GM12872 (cell line): ENCODE measurements at regions not wholly inside any gene's neighbourhood (a gene's known extent, or its start where the extent isn't known, plus 50 kb on each side); places are given as distances from the start of the nearest gene placed in this dataset.

Experiments
- CTCF ChIP-seq: IDR thresholded peaks from 3 replicates; pipeline ENCODE4 v1.5.1; 2011; ENCODE audit warnings: low read depth, mild to moderate bottlenecking, low read length, moderate library complexity; ENCODE audit not compliant: insufficient read depth

DNA sequence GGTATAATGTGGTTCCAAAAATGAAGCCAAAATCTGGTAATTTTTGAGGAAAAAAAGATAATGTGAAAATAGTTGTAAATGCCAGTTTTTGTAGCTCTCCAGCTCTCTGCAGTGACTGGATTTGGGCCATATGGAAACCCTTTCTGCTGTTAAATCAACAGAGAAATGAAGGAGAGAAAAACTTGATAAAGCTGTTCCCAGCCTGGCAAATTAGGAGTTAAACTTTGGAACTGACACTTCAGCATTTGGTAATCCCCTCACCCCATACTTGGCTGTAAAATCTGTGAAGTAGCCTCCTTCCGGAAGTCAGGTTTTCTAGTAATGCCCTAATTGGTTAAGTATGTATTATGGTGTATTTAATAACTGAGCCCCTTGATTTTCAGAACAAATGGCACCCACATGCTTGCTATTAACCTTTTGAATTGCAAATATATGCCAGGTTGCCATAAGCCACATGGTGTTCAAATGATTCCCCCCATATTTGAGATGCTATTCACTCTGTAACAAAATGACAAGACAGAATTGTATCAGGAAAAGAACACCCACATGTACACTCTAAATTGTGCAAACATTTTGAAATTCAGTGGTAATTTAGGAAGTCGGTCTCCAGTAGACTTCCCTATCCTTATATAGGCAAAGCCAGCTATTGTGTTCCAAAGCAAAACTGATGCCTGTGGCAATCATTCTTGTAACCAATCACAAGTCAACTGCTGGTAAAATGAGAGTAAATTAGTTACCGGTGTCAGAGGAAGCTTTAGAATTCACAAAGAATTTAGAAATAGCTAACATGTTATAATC lies 96.3 kb upstream of the ADAMTS3 start:
- TF ChIP-seq CTCF = no peak

- TF ChIP-seq CTCF = no peak
Observed at GRCh38 chr4:72663828-72664227, 94.8 kb upstream of the ADAMTS3 start.

- no peak for TF ChIP-seq CTCF
Observed at GRCh38 chr4:72661830-72662229, 92.8 kb upstream of the ADAMTS3 start.

DNA sequence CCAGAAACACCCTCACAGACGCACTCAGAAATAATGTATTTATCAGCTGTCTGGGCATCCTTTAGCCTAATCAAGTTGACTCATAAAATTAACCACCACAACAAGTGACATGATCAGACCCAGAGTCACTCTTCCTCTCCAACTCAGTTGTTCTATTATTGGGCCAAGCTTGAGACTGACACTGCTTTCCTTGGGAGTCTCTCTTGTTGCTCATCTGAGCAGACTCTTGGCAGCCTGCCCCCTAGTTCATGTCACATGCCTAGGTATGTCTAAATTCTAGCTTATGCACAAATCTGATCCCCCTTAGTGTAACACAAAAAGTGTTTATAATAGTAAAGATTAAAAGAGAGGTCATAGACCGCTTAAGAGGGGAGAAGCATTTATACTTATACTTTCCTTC lies 72.6 kb upstream of the ADAMTS3 start:
- TF ChIP-seq CTCF = no peak

DNA sequence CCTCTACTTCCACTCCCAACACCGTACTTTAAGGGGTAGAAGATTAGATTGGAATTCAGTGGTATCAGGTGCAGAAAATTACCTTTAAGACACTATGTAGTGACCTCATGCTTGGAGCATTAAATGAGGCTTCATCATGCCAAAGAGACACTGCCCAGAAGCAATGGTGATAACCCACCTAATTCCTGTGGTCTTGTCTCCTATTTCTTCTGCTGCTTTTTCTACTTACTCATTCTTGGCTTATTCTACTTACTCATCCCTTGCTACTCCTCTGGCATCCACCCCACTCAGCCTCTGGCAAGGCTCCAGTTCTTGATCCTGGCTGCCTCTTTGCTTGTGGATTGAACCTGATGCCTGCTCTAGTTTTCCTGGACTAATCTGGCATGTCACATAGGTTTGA lies 62.3 kb upstream of the ADAMTS3 start:
- no peak for TF ChIP-seq CTCF

- TF ChIP-seq CTCF = no peak
Observed at GRCh38 chr4:72629540-72629939, 60.5 kb upstream of the ADAMTS3 start.

DNA sequence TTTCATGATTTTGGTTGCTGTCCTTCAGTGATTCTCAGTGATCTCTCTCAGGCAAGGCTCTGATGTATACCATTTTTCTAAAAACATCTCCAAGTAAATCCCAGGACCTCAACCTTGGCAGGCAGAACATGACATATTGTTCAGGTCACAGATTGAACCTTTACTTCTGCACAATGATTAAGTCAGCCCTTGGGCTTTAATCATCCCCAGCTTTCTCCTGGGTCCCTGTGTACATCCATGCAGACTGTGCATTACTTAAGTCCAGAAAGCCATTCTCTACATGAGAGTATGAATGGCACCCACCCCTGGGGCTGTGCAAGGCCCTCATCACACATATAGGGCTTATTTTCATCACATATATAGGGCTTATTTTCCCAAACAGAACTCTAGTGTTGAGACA lies 58.7 kb upstream of the ADAMTS3 start:
- no peak for TF ChIP-seq CTCF
